Dendritic cell treated with granulocyte-macrophage colony-stimulating factor and Interleukin-4, amounts not matched to agents 40 ng/mL and 50 ng/mL, for 4 days (primary cell): ENCODE measurements at regions not wholly inside any gene's neighbourhood (a gene's known extent, or its start where the extent isn't known, plus 50 kb on each side); places are given as distances from the start of the nearest gene placed in this dataset.

Source experiments
- H3K27ac Mint-ChIP-seq: one replicate; pipeline ENCODE4 v1.8.0; 2022; ENCODE audit warnings: mild to moderate bottlenecking, mixed read lengths
- H3K27me3 Mint-ChIP-seq: one replicate; pipeline ENCODE4 v1.8.0; 2022; ENCODE audit warnings: mild to moderate bottlenecking, mixed read lengths
- H3K36me3 Mint-ChIP-seq: one replicate; pipeline ENCODE4 v1.8.0; 2022; ENCODE audit warnings: low read depth, mixed read lengths
- H3K4me1 Mint-ChIP-seq: one replicate; pipeline ENCODE4 v1.8.0; 2022; ENCODE audit warnings: low read depth, mixed read lengths
- H3K4me3 Mint-ChIP-seq: one replicate; pipeline ENCODE4 v1.8.0; 2022; ENCODE audit warnings: mild to moderate bottlenecking, moderate library complexity, mixed read lengths
- H3K9me3 Mint-ChIP-seq: one replicate; pipeline ENCODE4 v1.8.0; 2022; ENCODE audit warnings: mixed read lengths
- intact Hi-C: fragments of 100-400 bp; cut with micrococcal nuclease; formaldehyde crosslinking; loops from one replicate; pipeline ENCODE4 v1.15.0; 2022

DNA sequence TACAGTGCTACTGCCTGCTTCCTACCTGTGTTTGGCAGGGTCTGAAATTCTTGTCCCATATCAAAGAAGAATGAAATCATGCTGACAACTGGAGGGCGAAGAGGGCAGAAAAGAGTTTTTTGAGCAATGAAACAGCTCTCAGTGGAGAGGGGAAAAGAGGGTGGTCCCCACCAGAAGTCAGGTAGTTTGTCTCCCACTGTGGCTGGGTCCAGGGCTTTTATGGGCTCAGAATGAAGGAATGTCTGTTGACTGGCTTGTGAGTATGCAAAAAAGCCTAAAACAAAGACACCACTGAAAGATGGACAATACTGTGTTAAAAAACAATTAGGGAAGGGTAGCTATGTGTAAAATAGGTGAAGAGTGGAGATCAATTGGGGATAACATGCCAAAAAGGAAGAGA lies 115.0 kb downstream of the ADAM29 start:
- Mint-ChIP-seq H3K4me3 (no peak overlapping the region), H3K36me3 (no peaks in the 10 kb centered on the region), H3K4me1 (no peaks in the 10 kb centered on the region), H3K27ac (no peak overlapping the region), H3K9me3 (peaks cover 55% of the 10 kb centered on the region), H3K27me3 (no peaks in the 10 kb centered on the region)
- intact Hi-C loops, result no loop called here

DNA sequence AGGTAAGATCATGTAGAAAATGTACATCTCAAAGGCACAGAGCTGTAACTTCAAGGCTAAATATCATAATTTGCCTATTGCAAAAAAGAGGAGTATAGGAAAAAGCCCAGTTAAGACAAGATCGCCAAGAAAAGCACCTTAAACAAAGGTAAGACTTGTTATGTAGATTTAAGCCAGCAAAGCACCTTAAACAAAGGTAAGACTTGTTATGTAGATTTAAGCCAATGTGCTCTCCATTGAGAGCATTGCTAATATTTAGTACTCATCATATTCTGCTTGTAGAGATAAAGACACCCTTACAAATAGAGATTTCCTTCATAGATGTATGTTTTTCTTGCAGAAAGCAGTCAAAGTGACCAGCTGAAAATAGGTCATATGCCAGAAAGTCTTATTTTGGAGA lies 115.8 kb downstream of the ADAM29 start:
- Mint-ChIP-seq H3K4me3 (no peak overlapping the region), H3K9me3 (peaks cover 54% of the 10 kb centered on the region), H3K4me1 (no peaks in the 10 kb centered on the region), H3K27me3 (no peaks in the 10 kb centered on the region), H3K27ac (no peak overlapping the region), H3K36me3 (no peaks in the 10 kb centered on the region)
- intact Hi-C loops, result no loop called here

DNA sequence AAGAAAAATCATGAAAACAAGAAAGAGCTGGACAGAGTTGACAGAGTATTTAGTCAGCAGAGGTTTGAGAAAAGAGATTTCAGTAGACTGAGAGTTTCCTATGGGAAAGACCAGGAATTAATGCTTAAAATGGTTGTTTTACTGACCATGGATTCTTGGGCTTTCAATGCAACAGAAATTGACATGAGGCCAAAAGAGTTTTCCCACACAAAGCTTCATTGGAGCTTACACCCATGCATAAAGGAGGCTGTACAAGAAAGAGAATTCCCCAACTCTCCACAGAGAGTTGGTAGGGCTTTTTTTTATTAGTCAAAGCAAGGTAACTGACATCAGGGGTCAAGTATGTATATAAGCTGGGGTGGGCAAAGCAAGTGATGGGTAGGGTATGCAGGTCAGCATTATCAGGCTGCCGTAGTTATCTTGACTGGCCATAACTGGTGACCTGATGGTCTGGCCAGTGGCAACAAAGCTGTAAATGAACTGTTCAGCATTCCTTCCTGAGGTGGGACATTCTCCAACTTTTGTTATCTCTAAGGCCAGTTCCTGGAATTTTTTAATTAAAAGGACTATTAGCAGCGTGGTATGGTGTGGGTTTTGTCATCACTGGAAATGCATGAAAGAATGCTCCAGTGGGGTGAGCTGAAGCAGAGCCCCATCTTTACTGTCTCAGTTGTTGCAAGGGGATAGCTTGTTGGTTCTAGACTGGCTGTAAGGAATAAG lies 117.0 kb downstream of the ADAM29 start:
- Mint-ChIP-seq H3K27ac (no peak overlapping the region), H3K36me3 (no peaks in the 10 kb centered on the region), H3K27me3 (no peaks in the 10 kb centered on the region), H3K9me3 (peaks cover 52% of the 10 kb centered on the region), H3K4me1 (no peaks in the 10 kb centered on the region), H3K4me3 (no peak overlapping the region)
- intact Hi-C loops, result no loop called here

DNA sequence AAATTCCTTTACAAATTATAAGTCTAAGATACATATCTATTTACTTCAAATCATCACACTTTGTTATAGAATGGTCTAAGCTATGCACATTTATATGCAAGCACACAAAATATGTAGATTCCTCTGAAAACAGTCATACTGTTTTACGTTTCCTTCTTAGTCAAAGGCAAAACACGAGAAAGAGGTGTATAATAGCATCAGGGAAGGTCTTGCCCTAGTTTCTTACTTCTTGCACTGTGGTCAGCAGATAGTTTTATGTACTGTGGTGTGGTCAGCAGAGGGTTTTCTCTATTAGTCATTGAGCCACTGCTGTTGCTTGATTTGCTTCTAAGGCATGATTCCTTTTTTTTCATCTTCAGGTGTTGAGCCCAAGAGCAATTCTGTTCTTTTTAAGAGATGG lies 117.7 kb downstream of the ADAM29 start:
- H3K27ac Mint-ChIP-seq, result no peak overlapping the region
- H3K27me3 Mint-ChIP-seq, result no peaks in the 10 kb centered on the region
- no peak overlapping the region for H3K4me3 Mint-ChIP-seq
- no peaks in the 10 kb centered on the region for H3K36me3 Mint-ChIP-seq
- intact Hi-C loops, result no loop called here
- H3K9me3 Mint-ChIP-seq, result peaks cover 52% of the 10 kb centered on the region
- H3K4me1 Mint-ChIP-seq, result no peaks in the 10 kb centered on the region

DNA sequence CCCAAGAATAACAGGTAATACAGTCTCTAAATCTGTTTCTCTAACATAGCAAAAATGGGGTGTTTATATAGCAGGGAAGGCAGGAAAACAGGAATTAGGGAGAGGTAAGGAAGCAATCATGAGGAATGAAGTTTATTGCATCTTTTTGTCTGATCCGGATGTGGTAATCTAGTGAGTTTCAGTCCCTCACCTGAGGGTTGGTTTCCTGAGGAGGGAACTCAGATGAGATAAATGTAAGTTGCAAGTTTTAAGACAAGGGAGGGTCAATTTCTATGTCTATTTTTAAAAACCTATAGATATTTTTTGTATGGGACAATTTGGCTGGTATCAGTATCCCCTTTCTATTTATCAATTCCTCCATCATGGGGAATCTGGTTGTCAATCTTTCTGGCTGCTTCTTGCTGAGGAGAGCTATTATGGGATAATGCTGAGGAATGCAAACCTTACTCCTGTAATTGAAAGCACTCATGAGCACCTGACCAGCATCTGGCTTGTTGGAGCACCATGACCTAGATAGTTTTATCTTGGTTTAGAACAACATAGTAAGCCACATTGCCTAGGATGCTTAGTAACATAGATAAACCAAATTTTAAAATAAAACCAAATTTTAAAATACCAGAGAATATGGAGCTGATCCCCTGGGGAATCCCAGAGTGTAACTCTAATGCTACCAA lies 130.1 kb downstream of the ADAM29 start:
- intact Hi-C loops, result no loop called here
- Mint-ChIP-seq H3K36me3 (no peaks in the 10 kb centered on the region), H3K9me3 (peaks cover 20% of the 10 kb centered on the region), H3K27me3 (no peaks in the 10 kb centered on the region), H3K4me1 (no peaks in the 10 kb centered on the region), H3K4me3 (no peak overlapping the region), H3K27ac (no peak overlapping the region)

DNA sequence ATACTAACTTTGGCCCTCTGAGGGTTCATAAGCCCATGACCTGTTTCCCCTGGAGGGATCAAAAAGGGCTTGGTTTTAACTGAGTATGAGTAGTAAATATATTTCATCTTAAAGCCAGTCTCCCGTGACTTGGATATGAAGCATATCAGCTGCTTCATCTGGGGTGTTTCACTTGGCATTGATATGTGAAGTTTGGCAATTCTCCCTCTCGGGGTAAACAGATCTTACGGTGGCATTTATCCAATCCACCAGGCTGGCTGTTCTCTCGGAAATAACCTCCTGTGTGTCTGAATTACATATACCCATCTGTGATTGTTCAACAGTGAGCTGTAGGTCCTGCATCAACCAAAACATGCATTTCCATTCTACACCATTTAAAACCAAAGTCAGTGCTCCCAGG lies 130.7 kb downstream of the ADAM29 start:
- Mint-ChIP-seq H3K9me3 (peaks cover 16% of the 10 kb centered on the region), H3K27ac (no peak overlapping the region), H3K4me1 (no peaks in the 10 kb centered on the region), H3K27me3 (no peaks in the 10 kb centered on the region), H3K36me3 (no peaks in the 10 kb centered on the region), H3K4me3 (no peak overlapping the region)
- intact Hi-C loops, result no loop called here

DNA sequence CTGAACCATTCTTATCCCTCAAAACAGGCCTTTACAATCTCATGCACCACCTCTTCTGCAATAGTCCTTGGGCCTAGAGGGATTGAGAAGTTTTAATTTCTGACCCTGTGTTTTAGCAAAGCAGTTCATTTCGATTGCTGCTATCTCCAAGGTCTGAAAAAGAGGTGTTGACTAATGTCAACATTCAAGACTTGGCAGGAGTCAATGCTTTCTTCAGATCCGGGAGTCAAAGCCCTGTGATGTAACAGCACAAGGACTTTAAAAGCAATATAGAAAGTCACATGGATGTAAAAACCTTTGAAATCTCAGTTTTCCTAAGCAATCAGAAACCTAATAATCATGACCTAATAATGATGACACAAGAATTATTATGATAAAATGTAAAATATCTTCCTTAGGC lies 133.8 kb downstream of the ADAM29 start:
- Mint-ChIP-seq H3K27ac (no peak overlapping the region), H3K4me1 (no peaks in the 10 kb centered on the region), H3K9me3 (peaks cover 38% of the 10 kb centered on the region), H3K27me3 (no peaks in the 10 kb centered on the region), H3K4me3 (no peak overlapping the region), H3K36me3 (no peaks in the 10 kb centered on the region)
- intact Hi-C loops, result no loop called here

DNA sequence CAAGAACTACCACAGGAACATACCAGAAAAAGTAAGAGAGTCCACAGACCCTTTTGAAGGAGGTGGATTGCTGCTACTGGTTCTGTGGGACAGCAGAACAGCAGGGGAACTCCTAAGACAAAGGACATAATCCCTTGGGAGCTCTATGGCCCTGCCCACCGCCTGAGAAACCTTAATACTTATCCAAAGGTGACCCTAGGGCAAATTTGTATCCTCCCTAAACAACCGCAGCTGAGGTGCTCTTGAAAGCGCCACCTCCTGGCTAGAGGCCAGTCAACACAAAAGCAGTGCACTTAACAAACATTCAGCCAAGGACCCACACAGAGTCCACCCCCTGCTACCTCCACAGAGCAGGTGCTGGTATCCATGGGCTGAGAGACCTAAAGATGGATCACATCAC lies 136.8 kb downstream of the ADAM29 start:
- H3K4me3 Mint-ChIP-seq, result no peak overlapping the region
- no peak overlapping the region for H3K27ac Mint-ChIP-seq
- intact Hi-C loops, result no loop called here
- H3K36me3 Mint-ChIP-seq, result no peaks in the 10 kb centered on the region
- no peaks in the 10 kb centered on the region for H3K27me3 Mint-ChIP-seq
- H3K9me3 Mint-ChIP-seq, result peaks cover 49% of the 10 kb centered on the region
- H3K4me1 Mint-ChIP-seq, result no peaks in the 10 kb centered on the region

DNA sequence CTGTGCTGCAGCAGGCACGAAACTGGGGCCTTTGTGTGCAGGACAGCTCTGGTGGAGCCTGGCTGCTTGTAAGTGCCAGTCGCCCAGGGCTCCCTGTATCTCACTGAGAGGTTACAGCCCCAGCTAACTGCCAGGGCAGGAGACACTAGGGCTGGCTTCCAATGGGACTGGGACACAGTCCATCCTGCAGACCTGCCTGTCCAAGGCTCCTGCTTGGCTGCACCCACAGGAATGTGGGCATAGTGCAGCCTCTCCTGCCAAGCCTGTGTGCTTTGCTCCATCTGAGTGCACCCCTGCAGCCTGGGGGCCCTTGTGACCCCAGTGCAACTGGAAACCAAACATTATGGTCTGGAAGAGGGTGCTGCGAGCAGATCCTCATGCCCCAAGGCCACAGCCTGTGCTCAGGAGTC lies 144.0 kb downstream of the ADAM29 start:
- intact Hi-C loops, result no loop called here
- no peak overlapping the region for H3K27ac Mint-ChIP-seq
- H3K27me3 Mint-ChIP-seq, result no peaks in the 10 kb centered on the region
- no peaks in the 10 kb centered on the region for H3K4me1 Mint-ChIP-seq
- peaks cover 32% of the 10 kb centered on the region for H3K9me3 Mint-ChIP-seq
- no peak overlapping the region for H3K4me3 Mint-ChIP-seq
- H3K36me3 Mint-ChIP-seq, result no peaks in the 10 kb centered on the region

DNA sequence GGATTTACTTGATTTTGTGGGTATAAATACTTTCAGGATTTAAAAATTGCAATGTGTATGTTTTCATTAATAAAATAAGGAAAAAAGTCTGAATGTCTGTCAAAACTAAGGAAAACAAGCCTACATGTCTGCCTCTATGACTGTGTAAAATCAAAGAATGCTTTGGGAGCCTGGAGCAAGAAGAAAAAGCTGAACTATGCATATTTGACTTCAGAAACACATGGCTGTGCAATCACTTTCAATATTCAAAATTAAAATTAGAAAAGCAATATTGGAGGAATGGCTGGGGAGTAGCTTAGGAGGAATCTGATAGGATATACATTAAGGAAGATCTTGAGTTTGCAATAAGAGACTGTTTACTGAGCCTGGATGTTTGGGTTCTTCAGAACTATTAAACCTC lies 147.1 kb downstream of the ADAM29 start:
- no peaks in the 10 kb centered on the region for H3K27me3 Mint-ChIP-seq

GRCh38 chr4:175066923-175067627 lies 148.9 kb downstream of the ADAM29 start:
- no peaks in the 10 kb centered on the region for H3K27me3 Mint-ChIP-seq
- no peaks in the 10 kb centered on the region for H3K36me3 Mint-ChIP-seq
- intact Hi-C loops, result no loop called here
- H3K4me3 Mint-ChIP-seq, result no peak overlapping the region
- no peak overlapping the region for H3K27ac Mint-ChIP-seq
- no peaks in the 10 kb centered on the region for H3K4me1 Mint-ChIP-seq
- peaks cover 41% of the 10 kb centered on the region for H3K9me3 Mint-ChIP-seq

More for the DNA sequence above, 147.1 kb downstream of the ADAM29 start:
- intact Hi-C loops, result no loop called here
- H3K9me3 Mint-ChIP-seq, result peaks cover 31% of the 10 kb centered on the region
- H3K4me3 Mint-ChIP-seq, result no peak overlapping the region
- H3K27ac Mint-ChIP-seq, result no peak overlapping the region
- H3K36me3 Mint-ChIP-seq, result no peaks in the 10 kb centered on the region
- H3K4me1 Mint-ChIP-seq, result no peaks in the 10 kb centered on the region

GRCh38 chr4:175068266-175068665 lies 150.1 kb downstream of the ADAM29 start:
- no peak overlapping the region for H3K27ac Mint-ChIP-seq
- no peaks in the 10 kb centered on the region for H3K36me3 Mint-ChIP-seq
- H3K4me3 Mint-ChIP-seq, result no peak overlapping the region
- H3K27me3 Mint-ChIP-seq, result no peaks in the 10 kb centered on the region
- intact Hi-C loops, result no loop called here
- no peaks in the 10 kb centered on the region for H3K4me1 Mint-ChIP-seq
- H3K9me3 Mint-ChIP-seq, result peaks cover 41% of the 10 kb centered on the region

DNA sequence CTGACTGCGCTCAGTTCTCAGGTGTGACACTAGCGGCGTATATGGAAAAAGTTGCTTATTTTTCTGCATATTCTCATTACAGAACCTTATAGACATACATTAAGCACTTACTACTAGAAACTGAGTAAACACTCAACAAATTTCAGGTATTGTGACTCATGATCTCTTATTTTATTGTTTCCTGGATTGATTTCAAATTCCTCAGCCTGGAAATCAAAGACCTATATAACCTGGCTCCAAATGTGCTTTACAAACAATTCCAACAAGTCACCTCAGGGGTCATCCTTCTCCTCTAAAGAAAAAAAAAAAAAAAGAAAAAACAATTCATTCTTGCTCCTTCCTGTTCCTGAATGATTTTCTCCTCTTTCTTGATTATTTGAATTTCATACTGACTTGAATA lies 152.3 kb downstream of the ADAM29 start:
- Mint-ChIP-seq H3K27ac (no peak overlapping the region), H3K9me3 (peaks cover 25% of the 10 kb centered on the region), H3K4me3 (no peak overlapping the region), H3K4me1 (no peaks in the 10 kb centered on the region), H3K27me3 (no peaks in the 10 kb centered on the region), H3K36me3 (no peaks in the 10 kb centered on the region)
- intact Hi-C loops, result no loop called here

GRCh38 chr4:175071123-175071522 lies 153.0 kb downstream of the ADAM29 start:
- intact Hi-C loops, result no loop called here
- Mint-ChIP-seq H3K4me3 (no peak overlapping the region), H3K9me3 (peaks cover 25% of the 10 kb centered on the region), H3K4me1 (no peaks in the 10 kb centered on the region), H3K27me3 (no peaks in the 10 kb centered on the region), H3K27ac (no peak overlapping the region), H3K36me3 (no peaks in the 10 kb centered on the region)
